ENCODE measurements at regions not wholly inside any gene's neighbourhood (a gene's known extent, or its start where the extent isn't known, plus 50 kb on each side); places are given as distances from the start of the nearest gene placed in this dataset.
A peak's percentile ranks its signal among the peaks of the same experiment; 100 is the strongest.

- DNase-seq = no peak
- Histone ChIP-seq H2AFZ (ENCODE audit: insufficient read depth, low read depth, low read length, poor library complexity, severe bottlenecking) (no peak overlapping the region), H4K20me1 (ENCODE audit: insufficient read depth, low read length) (no peaks in the 10 kb centered on the region), H3K4me1 (ENCODE audit: control insufficient read depth in 1 of 2, insufficient read depth in 2 of 2, low read length in 2 of 2) (no peaks in the 10 kb centered on the region), H3K9ac (ENCODE audit: insufficient read depth, low read length, poor library complexity, severe bottlenecking) (no peak overlapping the region), H3K27ac (ENCODE audit: low read depth in 1 of 2, low read length in 2 of 2) (no peak overlapping the region), H3K9me3 (replicated peaks in 1 of 2; ENCODE audit: control insufficient read depth in 1 of 2, insufficient read depth in 1 of 2, low read length in 2 of 2) (peaks cover 6% of the 10 kb centered on the region in 2 donors), H3K36me3 (replicated peaks in 1 of 2; ENCODE audit: control insufficient read depth in 1 of 2, insufficient read depth in 2 of 2, low read length in 2 of 2) (no peaks in the 10 kb centered on the region), H3K4me3 (replicated peaks in 1 of 3; ENCODE audit: low read depth in 2 of 3, low read length in 3 of 3) (no peak overlapping the region), H3K27me3 (ENCODE audit: control insufficient read depth in 2 of 2, insufficient read depth in 2 of 2, low read length in 2 of 2) (no peaks in the 10 kb centered on the region), H3K79me2 (ENCODE audit: insufficient read depth, low read length) (no peaks in the 10 kb centered on the region), H3K4me2 (replicated peaks; ENCODE audit: extremely low read depth, low read length, poor library complexity, severe bottlenecking) (no peak overlapping the region)
- no peak for TF ChIP-seq CTCF (IDR thresholded peaks at IDR 0.05)
- 99% methylated on average over 20 of the region's 26 CpGs for WGBS (ENCODE audit: insufficient coverage)
- peaks cover 0 to 3% (median 2%) of the 10 kb centered on the region in 3 donors for H3K27me3 Mint-ChIP-seq (ENCODE audit: low read depth in 3 of 3)
- intact Hi-C loops (cut with micrococcal nuclease) = no loop called here
- no peaks in the 10 kb centered on the region for H3K4me1 Mint-ChIP-seq
- no peaks in the 10 kb centered on the region for H3K36me3 Mint-ChIP-seq
- H3K27ac Mint-ChIP-seq = no peak overlapping the region
- no peak overlapping the region for H3K4me3 Mint-ChIP-seq
- peaks cover 10 to 24% (median 13%) of the 10 kb centered on the region in 7 donors for H3K9me3 Mint-ChIP-seq
Observed at GRCh38 chr14:101103321-101103901, 199.9 kb upstream of the RTL1 start.

- Histone ChIP-seq H2AFZ (ENCODE audit: insufficient read depth, low read depth, low read length, poor library complexity, severe bottlenecking) (no peak overlapping the region), H3K27ac (ENCODE audit: low read depth in 1 of 2, low read length in 2 of 2) (no peak overlapping the region), H3K4me2 (replicated peaks; ENCODE audit: extremely low read depth, low read length, poor library complexity, severe bottlenecking) (no peak overlapping the region), H3K4me3 (replicated peaks in 1 of 3; ENCODE audit: low read depth in 2 of 3, low read length in 3 of 3) (no peak overlapping the region), H3K36me3 (replicated peaks in 1 of 2; ENCODE audit: control insufficient read depth in 1 of 2, insufficient read depth in 2 of 2, low read length in 2 of 2) (no peaks in the 10 kb centered on the region), H3K79me2 (ENCODE audit: insufficient read depth, low read length) (no peaks in the 10 kb centered on the region), H4K20me1 (ENCODE audit: insufficient read depth, low read length) (no peaks in the 10 kb centered on the region), H3K9ac (ENCODE audit: insufficient read depth, low read length, poor library complexity, severe bottlenecking) (no peak overlapping the region), H3K9me3 (replicated peaks in 1 of 2; ENCODE audit: control insufficient read depth in 1 of 2, insufficient read depth in 1 of 2, low read length in 2 of 2) (peaks cover 6% of the 10 kb centered on the region in 2 donors), H3K4me1 (ENCODE audit: control insufficient read depth in 1 of 2, insufficient read depth in 2 of 2, low read length in 2 of 2) (no peaks in the 10 kb centered on the region), H3K27me3 (ENCODE audit: control insufficient read depth in 2 of 2, insufficient read depth in 2 of 2, low read length in 2 of 2) (no peaks in the 10 kb centered on the region)
- no peak for TF ChIP-seq CTCF (IDR thresholded peaks at IDR 0.05)
- peaks cover 10 to 24% (median 12%) of the 10 kb centered on the region in 7 donors for H3K9me3 Mint-ChIP-seq
- no peaks in the 10 kb centered on the region for H3K4me1 Mint-ChIP-seq
- no CpG with 5 or more reads among the region's 4 CpGs for WGBS (ENCODE audit: insufficient coverage)
- no peak overlapping the region for H3K4me3 Mint-ChIP-seq
- DNase-seq = no peak
- peaks cover 0 to 3% (median under 1%) of the 10 kb centered on the region in 3 donors for H3K27me3 Mint-ChIP-seq (ENCODE audit: low read depth in 3 of 3)
- no peaks in the 10 kb centered on the region for H3K36me3 Mint-ChIP-seq
- peak overlapping the region in 1 of 7 donors; percentile 2 for H3K27ac Mint-ChIP-seq
- intact Hi-C loops (cut with micrococcal nuclease) = no loop called here
Observed at GRCh38 chr14:101104485-101104884, 201.0 kb upstream of the RTL1 start.

Measured in CD14-positive monocyte (primary cell).